PC-3 (cell line): ENCODE measurements at regions not wholly inside any gene's neighbourhood (a gene's known extent, or its start where the extent isn't known, plus 50 kb on each side); places are given as distances from the start of the nearest gene placed in this dataset.

Source experiments
- ATAC-seq: fragments of 200-7000 bp; cut with Tn5 transposase; 2 replicates; pipeline ENCODE4 v1.9.1; 2020; ENCODE audit warnings: mild to moderate bottlenecking, moderate library complexity
- BruUV-seq: library from RNA; stranded (reverse); fragments of 400-500 nt; replicated peaks from 2 replicates; lab custom pipeline; 2021; lab: Mats Ljungman, UMichigan
- CTCF ChIA-PET: fragments of 300-600 bp; sonication (Branson Sonifier 250); formaldehyde crosslinking; loops from one replicate; lab custom pipeline; 2022; ENCODE audit warnings: antibody characterized with exemption; lab: Charles Lee
- POLR2A ChIA-PET: fragments of 300-600 bp; sonication (Branson Sonifier 250); formaldehyde crosslinking; loops from one replicate; lab custom pipeline; 2022; ENCODE audit warnings: antibody characterized with exemption; ENCODE audit not compliant: unreplicated experiment; lab: Charles Lee
- DNase-seq: peaks from one replicate; pipeline ENCODE4 v3.0.0-alpha.2; 2015
- H2AFZ ChIP-seq: fragments of 300-600 bp; sonication (generic); 2 replicates; pipeline ENCODE4 v1.6.0; 2016; ENCODE audit warnings: antibody characterized with exemption, low read length
- H3F3A ChIP-seq: fragments of 300-600 bp; sonication (generic); one replicate; pipeline ENCODE4 v1.6.0; 2017; ENCODE audit warnings: antibody characterized with exemption, low read length, control low read depth, mild to moderate bottlenecking; ENCODE audit not compliant: unreplicated experiment
- H3K27ac ChIP-seq: fragments of 300-600 bp; sonication (generic); 2 replicates; pipeline ENCODE4 v1.5.1; 2016; ENCODE audit warnings: mild to moderate bottlenecking, low read length
- H3K27me3 ChIP-seq: fragments of 300-600 bp; sonication (generic); 2 replicates; pipeline ENCODE4 v1.6.1; 2016; ENCODE audit warnings: low read length, mixed read lengths
- H3K36me3 ChIP-seq: fragments of 300-600 bp; sonication (generic); 2 replicates; pipeline ENCODE4 v1.6.1; 2016; ENCODE audit warnings: low read depth, mixed run types, low read length, mixed read lengths
- H3K4me1 ChIP-seq: fragments of 300-600 bp; sonication (generic); 2 replicates; pipeline ENCODE4 v1.5.1; 2016; ENCODE audit warnings: low read length; ENCODE audit not compliant: insufficient read depth
- H3K4me2 ChIP-seq: fragments of 300-600 bp; sonication (generic); 2 replicates; pipeline ENCODE4 v1.6.0; 2016; ENCODE audit warnings: low read length
- H3K4me3 ChIP-seq: fragments of 300-600 bp; sonication (generic); 2 replicates; pipeline ENCODE4 v1.5.1; 2016; ENCODE audit warnings: mild to moderate bottlenecking, low read length, mixed read lengths
- H3K79me2 ChIP-seq: fragments of 300-600 bp; sonication (generic); 2 replicates; pipeline ENCODE4 v1.6.1; 2017; ENCODE audit warnings: low read length, mixed read lengths
- H3K9ac ChIP-seq: fragments of 300-600 bp; sonication (generic); 2 replicates; pipeline ENCODE4 v1.6.0; 2016; ENCODE audit warnings: mild to moderate bottlenecking, low read length
- H3K9me2 ChIP-seq: fragments of 300-600 bp; sonication (generic); replicated peaks from 2 replicates; pipeline ENCODE4 v1.6.1; 2016; ENCODE audit warnings: mixed run types, low read length, mixed read lengths
- H3K9me3 ChIP-seq: fragments of 300-600 bp; sonication (generic); 2 replicates; pipeline ENCODE4 v1.6.1; 2016; ENCODE audit warnings: low read length, mixed read lengths
- H4K20me1 ChIP-seq: fragments of 300-600 bp; sonication (generic); 2 replicates; pipeline ENCODE4 v1.6.1; 2016; ENCODE audit warnings: low read length, mixed read lengths
- EZH2 ChIP-seq: fragments of 300-600 bp; sonication (generic); IDR thresholded peaks from one replicate; pipeline ENCODE4 v1.6.1; 2017; ENCODE audit warnings: antibody characterized with exemption, mild to moderate bottlenecking, low read length; ENCODE audit not compliant: unreplicated experiment
- EZH2phosphoT487 ChIP-seq: fragments of 300-600 bp; sonication (generic); IDR thresholded peaks from 2 replicates; pipeline ENCODE4 v1.6.1; 2018; ENCODE audit warnings: mild to moderate bottlenecking, antibody characterized with exemption, low read length, borderline replicate concordance
- intact Hi-C: fragments of 100-400 bp; cut with micrococcal nuclease; formaldehyde crosslinking; loops from 2 replicates; pipeline ENCODE4 v1.9.0; 2023
- TF ChIP-seq, protein P1 (sequence below): fragments of 300-600 bp; sonication (generic); conservative IDR thresholded peaks from 2 replicates; pipeline ENCODE4 v1.5.1; 2017; ENCODE audit warnings: antibody characterized with exemption, low read depth, mild to moderate bottlenecking, low read length

DNA sequence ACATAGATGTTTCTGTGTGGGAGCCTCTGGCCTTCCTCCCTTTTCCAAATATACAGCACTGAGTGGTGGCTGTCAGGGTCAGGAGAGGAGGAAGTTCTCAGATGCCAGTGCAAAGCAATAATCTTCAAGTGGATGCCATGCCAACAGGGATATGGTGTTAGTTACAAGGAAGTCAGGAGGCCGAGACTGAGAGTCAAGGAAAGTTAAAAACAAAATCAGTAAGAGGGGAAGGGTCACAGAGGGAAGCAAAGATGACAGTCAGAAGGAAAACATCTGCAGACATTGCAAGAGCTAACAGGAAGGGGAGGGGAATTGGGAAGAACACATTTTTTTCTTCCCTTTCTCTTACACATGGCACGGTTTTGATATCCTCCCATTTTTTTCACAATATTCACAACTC, 691.4 kb downstream of the ADGRL2 start:
- ChIA-PET CTCF (no interaction called here), POLR2A (no interaction called here)
- no TSS peak for BruUV-seq

DNA sequence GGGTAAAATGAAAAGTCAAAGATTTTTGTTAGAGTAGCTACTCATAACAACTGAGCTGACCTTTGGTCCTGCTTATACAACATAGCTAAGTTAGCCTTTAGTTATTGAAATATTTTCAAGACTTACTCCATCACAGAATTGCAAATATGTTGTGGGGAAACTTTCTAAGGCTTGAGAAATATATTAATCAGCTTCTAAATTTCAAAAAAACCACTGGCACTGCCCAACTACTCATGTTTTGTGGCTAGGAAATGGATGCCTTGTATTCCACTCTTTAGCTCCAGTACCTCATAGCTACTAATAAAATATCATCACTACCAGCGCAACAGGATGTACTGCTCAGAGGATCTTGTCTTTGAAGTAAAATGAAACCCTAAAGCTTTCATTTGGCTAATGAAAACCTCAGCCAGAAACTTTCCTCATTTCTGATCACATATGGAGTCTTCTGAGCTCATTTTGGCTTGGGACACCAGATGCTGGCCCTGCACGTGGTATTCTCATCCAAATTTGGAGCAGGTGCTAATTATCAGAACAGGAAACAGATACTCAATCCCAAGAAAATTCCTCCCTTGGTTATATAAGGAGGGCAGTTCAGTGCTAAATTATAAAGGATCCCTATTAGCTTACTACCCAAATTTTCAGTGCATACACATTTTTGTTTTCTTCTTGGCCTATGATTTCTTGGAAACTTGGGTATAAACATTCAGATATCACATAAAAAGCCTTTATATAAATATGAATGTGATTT, 690.7 kb downstream of the ADGRL2 start:
- H3K4me2 ChIP-seq, result no peak overlapping the region
- no TSS peak for BruUV-seq
- no peaks in the 10 kb centered on the region for H3K79me2 ChIP-seq
- H3K9me2 ChIP-seq, result no peaks in the 10 kb centered on the region
- DNase-seq (no peak), ATAC-seq (no peak)
- no peaks in the 10 kb centered on the region for H3K9me3 ChIP-seq
- H4K20me1 ChIP-seq, result no peaks in the 10 kb centered on the region
- TF ChIP-seq EZH2 (no peak), EZH2phosphoT487 (no peak)
- TF ChIP-seq, protein P1, sequence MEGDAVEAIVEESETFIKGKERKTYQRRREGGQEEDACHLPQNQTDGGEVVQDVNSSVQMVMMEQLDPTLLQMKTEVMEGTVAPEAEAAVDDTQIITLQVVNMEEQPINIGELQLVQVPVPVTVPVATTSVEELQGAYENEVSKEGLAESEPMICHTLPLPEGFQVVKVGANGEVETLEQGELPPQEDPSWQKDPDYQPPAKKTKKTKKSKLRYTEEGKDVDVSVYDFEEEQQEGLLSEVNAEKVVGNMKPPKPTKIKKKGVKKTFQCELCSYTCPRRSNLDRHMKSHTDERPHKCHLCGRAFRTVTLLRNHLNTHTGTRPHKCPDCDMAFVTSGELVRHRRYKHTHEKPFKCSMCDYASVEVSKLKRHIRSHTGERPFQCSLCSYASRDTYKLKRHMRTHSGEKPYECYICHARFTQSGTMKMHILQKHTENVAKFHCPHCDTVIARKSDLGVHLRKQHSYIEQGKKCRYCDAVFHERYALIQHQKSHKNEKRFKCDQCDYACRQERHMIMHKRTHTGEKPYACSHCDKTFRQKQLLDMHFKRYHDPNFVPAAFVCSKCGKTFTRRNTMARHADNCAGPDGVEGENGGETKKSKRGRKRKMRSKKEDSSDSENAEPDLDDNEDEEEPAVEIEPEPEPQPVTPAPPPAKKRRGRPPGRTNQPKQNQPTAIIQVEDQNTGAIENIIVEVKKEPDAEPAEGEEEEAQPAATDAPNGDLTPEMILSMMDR, result no peak
- intact Hi-C loops, result no loop called here
- CTCF ChIA-PET, result no interaction called here
- POLR2A ChIA-PET, result no interaction called here
- no peak overlapping the region for H3K4me3 ChIP-seq
- H3K36me3 ChIP-seq, result no peaks in the 10 kb centered on the region
- H3K9ac ChIP-seq, result no peak overlapping the region
- no peak overlapping the region for H2AFZ ChIP-seq
- H3K27me3 ChIP-seq, result no peaks in the 10 kb centered on the region
- H3K27ac ChIP-seq, result no peak overlapping the region
- no peaks in the 10 kb centered on the region for H3F3A ChIP-seq
- H3K4me1 ChIP-seq, result no peaks in the 10 kb centered on the region

More for the DNA sequence above, 691.4 kb downstream of the ADGRL2 start:
- Histone ChIP-seq H3F3A (no peaks in the 10 kb centered on the region), H4K20me1 (no peaks in the 10 kb centered on the region), H3K4me1 (no peaks in the 10 kb centered on the region), H3K9me2 (no peaks in the 10 kb centered on the region), H3K4me2 (no peak overlapping the region), H3K36me3 (no peaks in the 10 kb centered on the region), H3K9me3 (no peaks in the 10 kb centered on the region), H2AFZ (no peak overlapping the region), H3K4me3 (no peak overlapping the region), H3K27me3 (no peaks in the 10 kb centered on the region), H3K9ac (no peak overlapping the region), H3K79me2 (no peaks in the 10 kb centered on the region), H3K27ac (no peak overlapping the region)
- DNase-seq (no peak), ATAC-seq (no peak)
- TF ChIP-seq, protein P1, result no peak
- TF ChIP-seq EZH2phosphoT487 (no peak), EZH2 (no peak)
- intact Hi-C loops, result no loop called here

DNA sequence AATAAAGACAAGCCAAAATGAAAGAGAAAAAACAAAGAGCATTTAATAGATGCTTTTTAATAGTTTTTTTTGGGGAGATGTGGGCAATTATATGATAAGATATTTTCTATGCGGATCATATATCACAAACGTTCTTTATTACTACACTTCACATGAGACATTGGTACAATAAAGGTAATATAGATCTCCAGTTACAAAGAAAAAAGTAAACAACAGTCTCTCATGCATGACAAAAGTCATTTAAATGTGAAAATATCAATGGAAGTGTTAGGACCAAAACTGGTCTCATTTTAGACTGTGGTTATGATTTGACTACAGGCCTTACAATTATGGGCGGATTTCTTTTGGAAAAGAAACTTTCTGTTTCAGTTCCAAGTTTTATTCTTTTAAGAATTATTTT, 687.0 kb downstream of the ADGRL2 start:
- Histone ChIP-seq H3K27me3 (no peaks in the 10 kb centered on the region), H3K4me2 (no peak overlapping the region), H3K27ac (no peak overlapping the region), H2AFZ (no peak overlapping the region), H3K36me3 (no peaks in the 10 kb centered on the region), H4K20me1 (no peaks in the 10 kb centered on the region), H3K4me3 (no peak overlapping the region), H3K9me2 (no peaks in the 10 kb centered on the region), H3F3A (no peaks in the 10 kb centered on the region), H3K4me1 (no peaks in the 10 kb centered on the region), H3K9ac (no peak overlapping the region), H3K9me3 (no peaks in the 10 kb centered on the region), H3K79me2 (no peaks in the 10 kb centered on the region)
- CTCF ChIA-PET, result no interaction called here
- intact Hi-C loops, result no loop called here
- TF ChIP-seq EZH2phosphoT487 (no peak), EZH2 (no peak)
- TF ChIP-seq, protein P1, result no peak
- ATAC-seq (no peak), DNase-seq (no peak)
- POLR2A ChIA-PET, result no interaction called here
- no TSS peak for BruUV-seq
